ENCODE measurements at regions not wholly inside any gene's neighbourhood (a gene's known extent, or its start where the extent isn't known, plus 50 kb on each side); places are given as distances from the start of the nearest gene placed in this dataset.

GRCh38 chr2:145860083-145860482 is 1340.2 kb upstream of the ZEB2 start:
- no peaks in the 10 kb centered on the region for H3K9me3 ChIP-seq (ENCODE audit: control insufficient read depth in 1 of 2, insufficient read depth in 1 of 2, low read depth in 1 of 2, low read length in 2 of 2)
- ChIA-PET RAD21 (ENCODE audit: low non-redundant PET in 1 of 2, low total read pairs in 2 of 2, uncharacterized antibody in 2 of 2, unreplicated experiment in 2 of 2) (no interaction called here), CTCF (no interaction called here), POLR2A (no interaction called here)
- H3K4me2 ChIP-seq (ENCODE audit: low read length) = no peak overlapping the region
- no peaks in the 10 kb centered on the region for H3K79me2 ChIP-seq (ENCODE audit: insufficient read depth, low read length)
- H3K4me1 ChIP-seq (ENCODE audit: control insufficient read depth in 1 of 2, insufficient read depth in 2 of 2, low read length in 2 of 2) = no peaks in the 10 kb centered on the region
- H3K27me3 ChIP-seq (ENCODE audit: insufficient read depth, low read length) = no peaks in the 10 kb centered on the region
- H3K9me2 ChIP-seq (ENCODE audit: insufficient read depth) = no peaks in the 10 kb centered on the region
- intact Hi-C loops (cut with micrococcal nuclease) = no loop called here
- no peak overlapping the region for H3K4me3 ChIP-seq (replicated peaks in 1 of 2; ENCODE audit: low read depth in 1 of 2, low read length in 2 of 2)
- no peaks in the 10 kb centered on the region for H3K36me3 ChIP-seq (ENCODE audit: control insufficient read depth in 1 of 2, insufficient read depth in 2 of 2, low read length in 2 of 2)
- TF ChIP-seq SRF (IDR thresholded peaks at IDR 0.05; ENCODE audit: low read depth) (no peak), JUND (IDR thresholded peaks at IDR 0.05) (no peak), MAX (IDR thresholded peaks at IDR 0.05) (no peak), ZFX (IDR thresholded peaks at IDR 0.05) (no peak), EZH2 (IDR thresholded peaks at IDR 0.05) (no peak), CEBPB (IDR thresholded peaks at IDR 0.05; ENCODE audit: low read depth) (no peak), POLR2AphosphoS5 (IDR thresholded peaks at IDR 0.05; ENCODE audit: low read depth, low read length) (no peak), SP1 (IDR thresholded peaks at IDR 0.05; ENCODE audit: low read depth) (no peak), FOSL1 (IDR thresholded peaks at IDR 0.05; ENCODE audit: low read depth) (no peak), ZNF274 (IDR thresholded peaks at IDR 0.05; ENCODE audit: low read depth, low read length) (no peak), ELF1 (IDR thresholded peaks at IDR 0.05; ENCODE audit: borderline replicate concordance, low read depth) (no peak)
- H2AFZ ChIP-seq (ENCODE audit: low read depth, low read length, poor library complexity, severe bottlenecking) = no peak overlapping the region
- ATAC-seq (no peak), DNase-seq (ENCODE audit: low read depth, low spot score) (no peak)
- BruUV-seq (replicated peaks) = no TSS peak
- no peaks in the 10 kb centered on the region for H4K20me1 ChIP-seq (ENCODE audit: insufficient read depth)
- H3K9ac ChIP-seq (ENCODE audit: low read length) = no peak overlapping the region
- no peak overlapping the region for H3K27ac ChIP-seq (ENCODE audit: low read depth, low read length)

GRCh38 chr2:145855142-145855541 is 1335.2 kb upstream of the ZEB2 start:
- H4K20me1 ChIP-seq (ENCODE audit: insufficient read depth) = no peaks in the 10 kb centered on the region
- ChIA-PET CTCF (no interaction called here), RAD21 (ENCODE audit: low non-redundant PET in 1 of 2, low total read pairs in 2 of 2, uncharacterized antibody in 2 of 2, unreplicated experiment in 2 of 2) (no interaction called here), POLR2A (no interaction called here)
- H3K79me2 ChIP-seq (ENCODE audit: insufficient read depth, low read length) = no peaks in the 10 kb centered on the region
- no peak overlapping the region for H2AFZ ChIP-seq (ENCODE audit: low read depth, low read length, poor library complexity, severe bottlenecking)
- H3K4me3 ChIP-seq (replicated peaks in 1 of 2; ENCODE audit: low read depth in 1 of 2, low read length in 2 of 2) = no peak overlapping the region
- intact Hi-C loops (cut with micrococcal nuclease) = no loop called here
- no peak overlapping the region for H3K27ac ChIP-seq (ENCODE audit: low read depth, low read length)
- no peak for TF ChIP-seq CBX3 (IDR thresholded peaks at IDR 0.05; ENCODE audit: low read depth)
- no peak for TF ChIP-seq RAD21 (IDR thresholded peaks at IDR 0.05; ENCODE audit: low read depth)
- no peak for TF ChIP-seq CEBPB (IDR thresholded peaks at IDR 0.05; ENCODE audit: low read depth)
- TF ChIP-seq MAX (IDR thresholded peaks at IDR 0.05) = no peak
- no peak for TF ChIP-seq ZBTB33 (IDR thresholded peaks at IDR 0.05; ENCODE audit: extremely low read depth, insufficient replicate concordance, low read length)
- TF ChIP-seq POLR2A (IDR thresholded peaks at IDR 0.05; ENCODE audit: borderline replicate concordance, extremely low read depth, insufficient read depth, insufficient read length) = no peak
- TF ChIP-seq ZFX (IDR thresholded peaks at IDR 0.05) = no peak
- no peak for TF ChIP-seq SRF (IDR thresholded peaks at IDR 0.05; ENCODE audit: low read depth)
- TF ChIP-seq SIN3A (IDR thresholded peaks at IDR 0.05; ENCODE audit: low read depth) = no peak
- no peak for TF ChIP-seq EZH2phosphoT487 (IDR thresholded peaks at IDR 0.05; ENCODE audit: borderline replicate concordance)
- TF ChIP-seq JUND (IDR thresholded peaks at IDR 0.05) = no peak
- TF ChIP-seq POLR2AphosphoS5 (IDR thresholded peaks at IDR 0.05; ENCODE audit: low read depth, low read length) = no peak
- TF ChIP-seq YY1 (IDR thresholded peaks at IDR 0.05; ENCODE audit: extremely low read depth, insufficient replicate concordance, low read depth, low read length) = no peak
- H3K4me2 ChIP-seq (ENCODE audit: low read length) = no peak overlapping the region
- no peak overlapping the region for H3K9ac ChIP-seq (ENCODE audit: low read length)
- no peaks in the 10 kb centered on the region for H3K9me2 ChIP-seq (ENCODE audit: insufficient read depth)
- no peaks in the 10 kb centered on the region for H3K9me3 ChIP-seq (ENCODE audit: control insufficient read depth in 1 of 2, insufficient read depth in 1 of 2, low read depth in 1 of 2, low read length in 2 of 2)
- H3K36me3 ChIP-seq (ENCODE audit: control insufficient read depth in 1 of 2, insufficient read depth in 2 of 2, low read length in 2 of 2) = no peaks in the 10 kb centered on the region
- DNase-seq (ENCODE audit: low read depth, low spot score) = no peak
- H3K27me3 ChIP-seq (ENCODE audit: insufficient read depth, low read length) = no peaks in the 10 kb centered on the region
- ATAC-seq = no peak
- BruUV-seq (replicated peaks) = no TSS peak
- H3K4me1 ChIP-seq (ENCODE audit: control insufficient read depth in 1 of 2, insufficient read depth in 2 of 2, low read length in 2 of 2) = no peaks in the 10 kb centered on the region
